Upper lobe of left lung (tissue), 4 donors: ENCODE measurements at regions not wholly inside any gene's neighbourhood (a gene's known extent, or its start where the extent isn't known, plus 50 kb on each side); places are given as distances from the start of the nearest gene placed in this dataset.

Source experiments
- EP300 ChIP-seq, 4 donors: sonication (generic); formaldehyde crosslinking; IDR thresholded peaks; one replicate each; pipeline ENCODE4 v1.5.1; 2017; ENCODE audit warnings: antibody characterized with exemption in 4 of 4, control low read depth in 2 of 4
- POLR2AphosphoS5 ChIP-seq, 2 donors: sonication (generic); formaldehyde crosslinking; IDR thresholded peaks; one replicate each; pipeline ENCODE4 v1.5.1; 2017; ENCODE audit warnings: antibody characterized with exemption in 2 of 2
- TF ChIP-seq, protein P1 (sequence below), 6 experiments: fragments of 450-650 bp in 4 of 6; fragments of 200-600 bp in 2 of 6; sonication (generic) in 2 of 6; IDR thresholded peaks; one replicate each; pipeline ENCODE4 v1.5.1; 2016 to 2019; ENCODE audit warnings: antibody characterized with exemption in 6 of 6

DNA sequence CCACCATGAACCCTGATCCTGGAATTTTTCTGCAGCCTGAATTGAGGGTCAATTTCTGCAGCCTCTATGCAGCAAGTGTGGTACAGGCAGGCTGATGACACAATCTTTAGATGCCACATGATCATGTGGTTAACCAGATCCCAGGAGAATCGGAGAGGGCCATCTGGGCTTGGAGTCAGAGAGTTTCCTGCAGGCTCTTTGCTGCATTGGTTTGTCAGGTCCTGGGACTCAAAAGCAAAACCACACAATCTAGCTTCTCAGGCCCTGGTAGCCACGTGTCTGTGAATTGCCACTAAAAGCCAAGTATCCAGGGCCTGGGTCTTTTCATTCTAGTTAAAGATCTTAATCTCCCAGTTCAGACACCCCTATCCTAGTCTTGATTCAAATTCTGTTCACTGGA, 464.5 kb downstream of the BCOR start:
- TF ChIP-seq, protein P1, sequence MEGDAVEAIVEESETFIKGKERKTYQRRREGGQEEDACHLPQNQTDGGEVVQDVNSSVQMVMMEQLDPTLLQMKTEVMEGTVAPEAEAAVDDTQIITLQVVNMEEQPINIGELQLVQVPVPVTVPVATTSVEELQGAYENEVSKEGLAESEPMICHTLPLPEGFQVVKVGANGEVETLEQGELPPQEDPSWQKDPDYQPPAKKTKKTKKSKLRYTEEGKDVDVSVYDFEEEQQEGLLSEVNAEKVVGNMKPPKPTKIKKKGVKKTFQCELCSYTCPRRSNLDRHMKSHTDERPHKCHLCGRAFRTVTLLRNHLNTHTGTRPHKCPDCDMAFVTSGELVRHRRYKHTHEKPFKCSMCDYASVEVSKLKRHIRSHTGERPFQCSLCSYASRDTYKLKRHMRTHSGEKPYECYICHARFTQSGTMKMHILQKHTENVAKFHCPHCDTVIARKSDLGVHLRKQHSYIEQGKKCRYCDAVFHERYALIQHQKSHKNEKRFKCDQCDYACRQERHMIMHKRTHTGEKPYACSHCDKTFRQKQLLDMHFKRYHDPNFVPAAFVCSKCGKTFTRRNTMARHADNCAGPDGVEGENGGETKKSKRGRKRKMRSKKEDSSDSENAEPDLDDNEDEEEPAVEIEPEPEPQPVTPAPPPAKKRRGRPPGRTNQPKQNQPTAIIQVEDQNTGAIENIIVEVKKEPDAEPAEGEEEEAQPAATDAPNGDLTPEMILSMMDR (IDR thresholded peaks at IDR 0.05), result no peak
- TF ChIP-seq EP300 (IDR thresholded peaks at IDR 0.05) (no peak), POLR2AphosphoS5 (IDR thresholded peaks at IDR 0.05) (no peak)
